ENCODE measurements at regions not wholly inside any gene's neighbourhood (a gene's known extent, or its start where the extent isn't known, plus 50 kb on each side); places are given as distances from the start of the nearest gene placed in this dataset.
A peak's percentile ranks its signal among the peaks of the same experiment; 100 is the strongest.

DNA sequence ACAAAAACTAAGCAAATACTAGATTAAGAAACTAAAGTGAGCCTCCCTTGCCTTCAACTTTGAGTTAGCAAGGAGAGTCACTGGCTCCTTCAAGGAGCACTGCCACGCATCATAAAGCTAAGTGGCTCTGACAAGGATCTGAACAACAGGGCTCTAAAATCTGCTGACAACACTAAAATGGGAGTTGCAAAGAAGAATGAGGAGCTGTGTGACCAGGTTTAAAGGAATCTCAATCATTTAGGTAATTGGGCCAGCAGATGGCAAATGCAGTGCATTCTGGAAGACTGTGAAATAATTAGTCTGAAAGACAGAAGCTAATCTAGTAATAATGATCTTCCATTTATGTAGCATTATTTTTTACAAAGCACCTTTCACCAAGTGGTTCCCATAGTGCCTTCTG is 297.0 kb upstream of the TAS2R1 start:
- H3K4me1 ChIP-seq (ENCODE audit: insufficient read depth, low read length, poor library complexity, severe bottlenecking): no peaks in the 10 kb centered on the region
- peaks cover 9% of the 10 kb centered on the region; the same call in 1 of the 2 replicates for H3K9me3 ChIP-seq (ENCODE audit: low read length)
- no peak overlapping the region for H3K4me2 ChIP-seq (ENCODE audit: low read length)
- TF ChIP-seq CTCF (conservative IDR thresholded peaks at IDR 0.05; ENCODE audit: low read length): no peak
- TF ChIP-seq EZH2phosphoT487 (IDR thresholded peaks at IDR 0.05; ENCODE audit: borderline replicate concordance, low read depth, low read length): no peak
- no peak overlapping the region for H3K27ac ChIP-seq (ENCODE audit: low read depth, low read length, poor library complexity, severe bottlenecking)
- no TSS peak for BruUV-seq (replicated peaks)
- no peaks in the 10 kb centered on the region for H3K79me2 ChIP-seq (ENCODE audit: insufficient read depth, low read depth, low read length)
- H3K9me2 ChIP-seq (ENCODE audit: insufficient read depth, low read length): no peaks in the 10 kb centered on the region
- H4K20me1 ChIP-seq (ENCODE audit: insufficient read depth, low read length): no peaks in the 10 kb centered on the region
- no peak overlapping the region for H3K4me3 ChIP-seq (ENCODE audit: low read depth, low read length, poor library complexity, severe bottlenecking)
- ChIA-PET CTCF (ENCODE audit: unreplicated experiment) (no interaction called here), POLR2A (no interaction called here)
- H2AFZ ChIP-seq (ENCODE audit: low read length): no peak overlapping the region
- DNase-seq (ENCODE audit: low spot score): no peak
- intact Hi-C loops (cut with micrococcal nuclease; ENCODE audit: unreplicated experiment): no loop called here
- H3K36me3 ChIP-seq (ENCODE audit: insufficient read depth, low read length): no peaks in the 10 kb centered on the region

- no peaks in the 10 kb centered on the region for H3K36me3 ChIP-seq (ENCODE audit: insufficient read depth, low read length)
- CTCF ChIA-PET (ENCODE audit: unreplicated experiment): no interaction called here
- H3K9me3 ChIP-seq (ENCODE audit: low read length): peaks cover 9% of the 10 kb centered on the region; the same call in 1 of the 2 replicates
- POLR2A ChIA-PET: no interaction called here
- no peaks in the 10 kb centered on the region for H4K20me1 ChIP-seq (ENCODE audit: insufficient read depth, low read length)
- no peaks in the 10 kb centered on the region for H3K9me2 ChIP-seq (ENCODE audit: insufficient read depth, low read length)
- no peak overlapping the region for H2AFZ ChIP-seq (ENCODE audit: low read length)
- no peak overlapping the region for H3K4me2 ChIP-seq (ENCODE audit: low read length)
- H3K4me3 ChIP-seq (ENCODE audit: low read depth, low read length, poor library complexity, severe bottlenecking): no peak overlapping the region
- H3K4me1 ChIP-seq (ENCODE audit: insufficient read depth, low read length, poor library complexity, severe bottlenecking): no peaks in the 10 kb centered on the region
- no peak overlapping the region for H3K27ac ChIP-seq (ENCODE audit: low read depth, low read length, poor library complexity, severe bottlenecking)
- BruUV-seq (replicated peaks): no TSS peak
- TF ChIP-seq CTCF (conservative IDR thresholded peaks at IDR 0.05; ENCODE audit: low read length) (no peak), EZH2phosphoT487 (IDR thresholded peaks at IDR 0.05; ENCODE audit: borderline replicate concordance, low read depth, low read length) (no peak)
- no peaks in the 10 kb centered on the region for H3K79me2 ChIP-seq (ENCODE audit: insufficient read depth, low read depth, low read length)
- intact Hi-C loops (cut with micrococcal nuclease; ENCODE audit: unreplicated experiment): no loop called here
- DNase-seq (ENCODE audit: low spot score): no peak
Observed at GRCh38 chr5:9924614-9925013, 294.5 kb upstream of the TAS2R1 start.

DNA sequence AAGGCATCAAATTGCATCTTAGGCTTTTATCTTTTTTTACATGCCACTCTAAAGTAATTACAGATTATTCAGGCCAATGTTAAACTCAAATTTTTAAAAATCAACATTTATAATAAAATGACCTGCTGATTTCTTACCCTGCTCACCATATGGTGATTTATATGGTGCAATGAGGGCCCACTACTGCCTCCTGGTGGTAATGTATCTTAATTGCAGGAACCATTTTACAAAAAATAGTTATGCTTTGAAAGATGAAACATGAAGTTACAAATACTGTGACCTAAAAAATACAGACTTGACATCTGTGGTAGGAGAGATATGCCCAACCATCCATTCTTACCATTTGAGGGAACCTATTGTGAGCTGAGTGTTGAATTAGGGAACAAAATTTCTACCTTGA is 292.6 kb upstream of the TAS2R1 start:
- POLR2A ChIA-PET: no interaction called here
- H3K4me2 ChIP-seq (ENCODE audit: low read length): no peak overlapping the region
- no peak overlapping the region for H3K4me3 ChIP-seq (ENCODE audit: low read depth, low read length, poor library complexity, severe bottlenecking)
- H3K4me1 ChIP-seq (ENCODE audit: insufficient read depth, low read length, poor library complexity, severe bottlenecking): no peaks in the 10 kb centered on the region
- H4K20me1 ChIP-seq (ENCODE audit: insufficient read depth, low read length): no peaks in the 10 kb centered on the region
- H3K36me3 ChIP-seq (ENCODE audit: insufficient read depth, low read length): no peaks in the 10 kb centered on the region
- H3K27ac ChIP-seq (ENCODE audit: low read depth, low read length, poor library complexity, severe bottlenecking): no peak overlapping the region
- no peak overlapping the region for H2AFZ ChIP-seq (ENCODE audit: low read length)
- TF ChIP-seq CTCF (conservative IDR thresholded peaks at IDR 0.05; ENCODE audit: low read length) (peak; percentile 80), EZH2phosphoT487 (IDR thresholded peaks at IDR 0.05; ENCODE audit: borderline replicate concordance, low read depth, low read length) (no peak)
- intact Hi-C loops (cut with micrococcal nuclease; ENCODE audit: unreplicated experiment): no loop called here
- no peak for DNase-seq (ENCODE audit: low spot score)
- no TSS peak for BruUV-seq (replicated peaks)
- H3K9me3 ChIP-seq (ENCODE audit: low read length): peaks cover 9% of the 10 kb centered on the region; the same call in 1 of the 2 replicates
- no peaks in the 10 kb centered on the region for H3K9me2 ChIP-seq (ENCODE audit: insufficient read depth, low read length)
- CTCF ChIA-PET (ENCODE audit: unreplicated experiment): no interaction called here
- no peaks in the 10 kb centered on the region for H3K79me2 ChIP-seq (ENCODE audit: insufficient read depth, low read depth, low read length)
